ENCODE measurements at regions not wholly inside any gene's neighbourhood (a gene's known extent, or its start where the extent isn't known, plus 50 kb on each side); places are given as distances from the start of the nearest gene placed in this dataset.

DNA sequence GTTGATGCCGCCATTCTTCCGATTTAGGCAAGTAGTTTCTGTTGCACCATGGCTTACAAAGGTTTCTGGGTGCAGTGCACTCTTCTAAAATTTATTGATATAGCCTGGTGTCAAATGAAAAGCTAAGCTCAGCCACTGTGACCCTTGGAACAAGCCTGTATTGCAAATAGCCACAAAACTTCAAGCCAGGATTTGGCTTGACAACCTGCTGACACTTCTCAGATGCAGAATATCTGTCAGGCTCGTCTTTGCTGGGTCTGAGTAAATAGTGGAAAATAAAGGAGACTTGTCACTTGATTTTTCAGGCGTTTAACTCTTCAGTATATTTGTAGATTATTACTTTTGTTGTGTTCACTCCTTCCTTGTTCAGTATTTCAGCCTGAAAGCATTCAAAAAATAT, 871.8 kb downstream of the OTOL1 start:
- no peak overlapping the region for H3K4me3 Mint-ChIP-seq
- peaks cover 18% of the 10 kb centered on the region for H3K4me1 Mint-ChIP-seq (ENCODE audit: unreplicated experiment)
- TF ChIP-seq, protein P1, sequence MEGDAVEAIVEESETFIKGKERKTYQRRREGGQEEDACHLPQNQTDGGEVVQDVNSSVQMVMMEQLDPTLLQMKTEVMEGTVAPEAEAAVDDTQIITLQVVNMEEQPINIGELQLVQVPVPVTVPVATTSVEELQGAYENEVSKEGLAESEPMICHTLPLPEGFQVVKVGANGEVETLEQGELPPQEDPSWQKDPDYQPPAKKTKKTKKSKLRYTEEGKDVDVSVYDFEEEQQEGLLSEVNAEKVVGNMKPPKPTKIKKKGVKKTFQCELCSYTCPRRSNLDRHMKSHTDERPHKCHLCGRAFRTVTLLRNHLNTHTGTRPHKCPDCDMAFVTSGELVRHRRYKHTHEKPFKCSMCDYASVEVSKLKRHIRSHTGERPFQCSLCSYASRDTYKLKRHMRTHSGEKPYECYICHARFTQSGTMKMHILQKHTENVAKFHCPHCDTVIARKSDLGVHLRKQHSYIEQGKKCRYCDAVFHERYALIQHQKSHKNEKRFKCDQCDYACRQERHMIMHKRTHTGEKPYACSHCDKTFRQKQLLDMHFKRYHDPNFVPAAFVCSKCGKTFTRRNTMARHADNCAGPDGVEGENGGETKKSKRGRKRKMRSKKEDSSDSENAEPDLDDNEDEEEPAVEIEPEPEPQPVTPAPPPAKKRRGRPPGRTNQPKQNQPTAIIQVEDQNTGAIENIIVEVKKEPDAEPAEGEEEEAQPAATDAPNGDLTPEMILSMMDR (conservative IDR thresholded peaks at IDR 0.05): no peak
- no peaks in the 10 kb centered on the region for H3K36me3 Mint-ChIP-seq
- no peaks in the 10 kb centered on the region for H3K27me3 Mint-ChIP-seq
- DNase-seq (ENCODE audit: extremely low spot score, unreplicated experiment): no peak
- H3K27ac Mint-ChIP-seq: peak overlapping the region; percentile 39
- H3K9me3 Mint-ChIP-seq: no peaks in the 10 kb centered on the region

DNA sequence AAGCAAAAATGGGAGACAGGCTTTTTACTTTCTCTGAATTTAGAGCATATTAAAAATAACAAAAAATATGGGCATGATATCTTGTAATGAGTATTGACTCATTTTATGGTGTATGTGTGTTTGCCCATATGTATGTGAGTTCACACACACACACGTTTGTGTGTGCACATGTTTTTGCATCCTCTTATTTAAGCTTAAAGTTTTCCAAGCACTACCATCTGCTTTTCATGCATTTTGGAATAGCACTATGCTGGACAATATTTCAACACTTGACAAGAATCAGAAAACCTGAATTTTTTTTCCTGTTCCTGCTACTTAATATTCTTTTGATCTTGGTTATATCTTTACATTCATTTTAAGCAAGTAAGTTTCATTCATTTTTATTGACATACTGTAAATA, 872.7 kb downstream of the OTOL1 start:
- Mint-ChIP-seq H3K4me3 (no peak overlapping the region), H3K27ac (no peak overlapping the region), H3K4me1 (ENCODE audit: unreplicated experiment) (peaks cover 18% of the 10 kb centered on the region), H3K27me3 (no peaks in the 10 kb centered on the region), H3K9me3 (no peaks in the 10 kb centered on the region), H3K36me3 (no peaks in the 10 kb centered on the region)
- DNase-seq (ENCODE audit: extremely low spot score, unreplicated experiment): no peak
- TF ChIP-seq, protein P1 (conservative IDR thresholded peaks at IDR 0.05): no peak

DNA sequence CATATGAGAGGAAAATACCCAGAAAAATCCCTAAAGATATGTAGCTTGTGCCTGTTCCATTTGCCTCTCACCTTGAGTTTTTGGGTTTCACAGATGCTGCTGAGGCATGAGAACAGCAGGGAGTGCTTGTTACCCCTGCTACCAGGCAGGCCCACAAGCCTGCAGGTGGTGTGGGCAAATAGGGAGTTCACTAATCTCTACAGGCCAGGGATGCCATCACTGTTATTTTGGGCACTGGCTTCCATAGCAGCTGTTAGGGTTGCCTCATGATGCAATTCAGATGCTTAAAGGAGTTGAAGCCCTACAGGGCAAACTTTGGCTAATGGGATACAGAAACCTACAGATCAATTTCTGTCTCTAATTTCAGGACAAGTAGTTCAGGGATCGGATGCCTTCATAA, 873.5 kb downstream of the OTOL1 start:
- no peaks in the 10 kb centered on the region for H3K27me3 Mint-ChIP-seq
- no peaks in the 10 kb centered on the region for H3K36me3 Mint-ChIP-seq
- H3K4me1 Mint-ChIP-seq (ENCODE audit: unreplicated experiment): peaks cover 15% of the 10 kb centered on the region
- H3K9me3 Mint-ChIP-seq: no peaks in the 10 kb centered on the region
- H3K4me3 Mint-ChIP-seq: no peak overlapping the region
- DNase-seq (ENCODE audit: extremely low spot score, unreplicated experiment): no peak
- TF ChIP-seq, protein P1 (conservative IDR thresholded peaks at IDR 0.05): no peak
- no peak overlapping the region for H3K27ac Mint-ChIP-seq

DNA sequence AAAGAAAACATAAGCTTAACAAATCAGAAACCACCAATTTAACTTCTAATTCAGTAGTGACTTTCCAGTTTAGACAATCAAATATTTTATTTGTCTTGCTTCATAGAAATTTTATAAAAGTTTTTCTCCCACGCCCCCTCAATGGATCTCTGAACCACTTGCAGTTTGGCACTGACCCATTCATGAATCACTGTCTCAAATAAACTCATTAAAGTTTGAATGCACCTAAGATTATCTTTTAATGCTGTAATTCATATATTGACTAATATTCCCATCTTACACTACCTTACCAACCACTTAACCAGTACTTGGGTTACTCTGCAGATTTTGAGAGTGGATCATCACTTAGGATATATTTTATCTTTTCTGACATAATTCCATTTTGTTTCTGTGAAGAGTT, 880.2 kb downstream of the OTOL1 start:
- DNase-seq (ENCODE audit: extremely low spot score, unreplicated experiment): no peak
- no peaks in the 10 kb centered on the region for H3K9me3 Mint-ChIP-seq
- H3K36me3 Mint-ChIP-seq: no peaks in the 10 kb centered on the region
- no peak overlapping the region for H3K27ac Mint-ChIP-seq
- H3K4me3 Mint-ChIP-seq: no peak overlapping the region
- TF ChIP-seq, protein P1 (conservative IDR thresholded peaks at IDR 0.05): no peak
- H3K4me1 Mint-ChIP-seq (ENCODE audit: unreplicated experiment): no peaks in the 10 kb centered on the region
- H3K27me3 Mint-ChIP-seq: no peaks in the 10 kb centered on the region

DNA sequence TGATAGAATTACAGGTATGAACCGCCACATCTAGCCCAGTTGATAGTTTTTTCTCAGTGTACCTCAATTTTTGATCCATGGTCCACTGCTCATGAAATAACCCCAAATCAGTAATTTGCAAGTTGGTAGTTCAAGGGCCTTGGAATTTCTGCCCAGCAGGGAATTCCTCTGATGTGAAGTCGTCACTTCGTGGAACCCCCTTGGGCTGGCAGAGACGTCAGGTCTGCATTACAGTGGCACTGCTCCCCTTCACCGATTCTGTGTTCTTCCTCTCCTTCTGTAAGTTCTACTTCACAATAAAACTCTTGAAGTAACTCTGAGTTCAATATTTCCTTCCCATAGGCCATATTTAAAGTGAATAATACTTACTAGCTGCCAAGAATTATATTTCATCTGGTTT, 881.0 kb downstream of the OTOL1 start:
- no peak for DNase-seq (ENCODE audit: extremely low spot score, unreplicated experiment)
- Mint-ChIP-seq H3K36me3 (no peaks in the 10 kb centered on the region), H3K4me3 (no peak overlapping the region), H3K4me1 (ENCODE audit: unreplicated experiment) (no peaks in the 10 kb centered on the region), H3K9me3 (no peaks in the 10 kb centered on the region), H3K27ac (no peak overlapping the region), H3K27me3 (no peaks in the 10 kb centered on the region)
- TF ChIP-seq, protein P1 (conservative IDR thresholded peaks at IDR 0.05): no peak

DNA sequence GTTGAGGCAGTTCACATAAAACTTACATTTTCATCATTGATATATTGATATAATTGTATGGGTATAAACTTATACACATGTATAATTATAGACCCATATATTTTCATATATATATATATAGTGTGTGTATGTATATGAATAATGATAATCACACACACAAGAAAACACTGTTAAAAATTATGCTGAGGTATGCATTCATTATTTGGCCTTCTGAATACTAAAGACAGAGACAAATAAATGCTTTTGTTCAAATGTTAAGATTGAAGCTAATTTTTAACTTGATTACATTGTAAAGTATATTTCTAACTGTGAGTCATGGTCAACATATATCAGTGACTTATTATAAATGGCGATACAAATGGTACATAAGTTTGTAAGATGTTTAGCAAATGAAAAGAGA, 888.8 kb downstream of the OTOL1 start:
- Mint-ChIP-seq H3K4me3 (no peak overlapping the region), H3K4me1 (ENCODE audit: unreplicated experiment) (no peaks in the 10 kb centered on the region), H3K27ac (no peak overlapping the region), H3K27me3 (no peaks in the 10 kb centered on the region), H3K9me3 (no peaks in the 10 kb centered on the region), H3K36me3 (no peaks in the 10 kb centered on the region)
- TF ChIP-seq, protein P1 (conservative IDR thresholded peaks at IDR 0.05): no peak
- DNase-seq (ENCODE audit: extremely low spot score, unreplicated experiment): no peak

Measured in type B pancreatic cell (in vitro differentiated cells).